ENCODE measurements at regions not wholly inside any gene's neighbourhood (a gene's known extent, or its start where the extent isn't known, plus 50 kb on each side); places are given as distances from the start of the nearest gene placed in this dataset.

DNA sequence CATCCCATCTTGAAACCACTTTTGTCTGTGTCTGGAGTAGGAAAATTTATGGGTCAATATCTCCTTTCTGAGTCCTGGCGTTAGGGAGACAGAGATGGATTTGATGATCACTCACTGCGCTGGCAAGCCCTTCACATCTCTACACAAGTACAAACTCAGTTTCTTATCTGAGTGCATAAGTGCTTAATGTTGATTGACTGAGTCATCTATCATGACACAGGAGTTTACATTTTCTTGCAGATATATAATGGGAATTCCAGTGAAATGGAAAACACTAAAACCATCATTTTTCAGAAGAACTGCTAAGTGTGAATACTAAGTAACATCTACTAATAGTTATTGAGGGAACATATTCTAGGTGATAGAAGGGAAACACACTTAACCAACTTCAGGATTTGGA is 763.9 kb upstream of the COBL start:
- no peaks in the 10 kb centered on the region for H3K9me3 ChIP-seq
- ChIA-PET POLR2A (no interaction called here), CTCF (no interaction called here)
- ATAC-seq (replicated peaks in 1 of 4): no peak
- Mint-ChIP-seq H3K27me3 (no peaks in the 10 kb centered on the region), H3K9me3 (peaks cover 16 to 26% (median 20%) of the 10 kb centered on the region in 3 donors), H3K4me3 (no peak overlapping the region), H3K36me3 (no peaks in the 10 kb centered on the region), H3K4me1 (no peaks in the 10 kb centered on the region), H3K27ac (no peak overlapping the region)
- no peak overlapping the region for H3K4me3 ChIP-seq (ENCODE audit: control insufficient read depth in 1 of 2, extremely low read depth in 1 of 2, low read length in 1 of 2)
- WGBS (ENCODE audit: insufficient coverage): no CpG with 5 or more reads among the region's 2 CpGs
- H3K27ac ChIP-seq (ENCODE audit: low read length): no peak overlapping the region
- no peaks in the 10 kb centered on the region for H3K4me1 ChIP-seq (ENCODE audit: control insufficient read depth in 1 of 2, extremely low read depth in 1 of 2, insufficient read depth in 2 of 2, low read length in 2 of 2)
- DNase-seq: no peak
- H3K27me3 ChIP-seq (replicated peaks in 1 of 2; ENCODE audit: control insufficient read depth in 2 of 2, extremely low read depth in 1 of 2, insufficient read depth in 2 of 2, low read length in 1 of 2): no peaks in the 10 kb centered on the region
- no peaks in the 10 kb centered on the region for H3K36me3 ChIP-seq (ENCODE audit: control insufficient read depth in 2 of 2, extremely low read depth in 1 of 2, insufficient read depth in 1 of 2, low read length in 1 of 2)

DNA sequence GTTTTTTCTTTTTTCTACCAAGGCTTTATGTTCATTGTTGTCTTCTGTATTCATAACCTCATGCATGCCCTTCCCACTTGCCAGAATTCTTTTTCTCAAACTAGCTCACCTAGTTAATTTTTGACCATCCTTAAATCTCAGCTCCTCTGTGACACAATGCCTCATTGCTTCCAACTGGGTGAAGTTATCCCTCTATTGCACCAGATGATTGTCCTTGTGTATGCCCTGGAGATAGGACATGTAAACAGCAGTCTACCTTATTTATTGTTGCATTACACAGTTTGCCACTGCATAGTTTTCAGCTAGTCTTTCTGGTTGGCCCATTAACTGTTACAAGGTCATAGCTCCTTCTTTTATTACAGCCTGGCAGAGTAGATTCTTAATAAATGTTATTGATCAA is 763.1 kb upstream of the COBL start:
- CTCF ChIA-PET: no interaction called here

DNA sequence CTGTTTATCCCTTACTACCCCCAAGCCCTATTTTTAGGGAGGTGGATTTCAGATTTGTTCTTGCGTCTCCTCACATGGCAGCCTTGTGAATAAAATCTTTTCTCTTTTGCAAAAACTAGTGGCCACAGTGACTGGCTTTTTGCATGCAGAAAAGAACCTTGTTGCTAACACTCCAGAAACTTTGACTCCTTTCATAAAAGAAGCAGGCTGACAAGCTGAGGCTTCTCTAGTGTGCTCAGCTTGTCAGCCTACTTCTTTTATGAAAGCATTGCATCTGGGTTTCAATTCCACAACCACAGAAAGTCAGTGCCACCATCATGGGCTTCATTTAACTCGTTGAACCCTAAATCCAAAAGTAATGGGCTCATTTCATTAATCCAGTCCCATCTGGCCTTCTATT is 761.0 kb upstream of the COBL start:
- Histone ChIP-seq H3K36me3 (ENCODE audit: control insufficient read depth in 2 of 2, extremely low read depth in 1 of 2, insufficient read depth in 1 of 2, low read length in 1 of 2) (no peaks in the 10 kb centered on the region), H3K4me3 (ENCODE audit: control insufficient read depth in 1 of 2, extremely low read depth in 1 of 2, low read length in 1 of 2) (no peak overlapping the region), H3K9me3 (no peaks in the 10 kb centered on the region), H3K4me1 (ENCODE audit: control insufficient read depth in 1 of 2, extremely low read depth in 1 of 2, insufficient read depth in 2 of 2, low read length in 2 of 2) (no peaks in the 10 kb centered on the region), H3K27me3 (replicated peaks in 1 of 2; ENCODE audit: control insufficient read depth in 2 of 2, extremely low read depth in 1 of 2, insufficient read depth in 2 of 2, low read length in 1 of 2) (no peaks in the 10 kb centered on the region), H3K27ac (ENCODE audit: low read length) (no peak overlapping the region)
- POLR2A ChIA-PET: no interaction called here
- H3K27me3 Mint-ChIP-seq: no peaks in the 10 kb centered on the region
- peaks cover 17 to 24% (median 23%) of the 10 kb centered on the region in 3 donors for H3K9me3 Mint-ChIP-seq
- DNase-seq: no peak
- CTCF ChIA-PET: no interaction called here
- ATAC-seq (replicated peaks in 1 of 4): no peak
- no peak overlapping the region for H3K27ac Mint-ChIP-seq
- H3K4me3 Mint-ChIP-seq: no peak overlapping the region
- no peaks in the 10 kb centered on the region for H3K36me3 Mint-ChIP-seq
- WGBS (ENCODE audit: insufficient coverage): 29% methylated on average over 1 of the region's 2 CpGs
- H3K4me1 Mint-ChIP-seq: no peaks in the 10 kb centered on the region

More for the DNA sequence above, 763.1 kb upstream of the COBL start:
- Mint-ChIP-seq H3K4me1 (no peaks in the 10 kb centered on the region), H3K36me3 (no peaks in the 10 kb centered on the region), H3K9me3 (peaks cover 16 to 21% (median 17%) of the 10 kb centered on the region in 3 donors), H3K27me3 (no peaks in the 10 kb centered on the region), H3K4me3 (no peak overlapping the region), H3K27ac (no peak overlapping the region)
- ATAC-seq (replicated peaks in 1 of 4): no peak
- Histone ChIP-seq H3K9me3 (no peaks in the 10 kb centered on the region), H3K4me3 (ENCODE audit: control insufficient read depth in 1 of 2, extremely low read depth in 1 of 2, low read length in 1 of 2) (no peak overlapping the region), H3K36me3 (ENCODE audit: control insufficient read depth in 2 of 2, extremely low read depth in 1 of 2, insufficient read depth in 1 of 2, low read length in 1 of 2) (no peaks in the 10 kb centered on the region), H3K27ac (ENCODE audit: low read length) (no peak overlapping the region), H3K27me3 (replicated peaks in 1 of 2; ENCODE audit: control insufficient read depth in 2 of 2, extremely low read depth in 1 of 2, insufficient read depth in 2 of 2, low read length in 1 of 2) (no peaks in the 10 kb centered on the region), H3K4me1 (ENCODE audit: control insufficient read depth in 1 of 2, extremely low read depth in 1 of 2, insufficient read depth in 2 of 2, low read length in 2 of 2) (no peaks in the 10 kb centered on the region)
- POLR2A ChIA-PET: no interaction called here
- DNase-seq: no peak

DNA sequence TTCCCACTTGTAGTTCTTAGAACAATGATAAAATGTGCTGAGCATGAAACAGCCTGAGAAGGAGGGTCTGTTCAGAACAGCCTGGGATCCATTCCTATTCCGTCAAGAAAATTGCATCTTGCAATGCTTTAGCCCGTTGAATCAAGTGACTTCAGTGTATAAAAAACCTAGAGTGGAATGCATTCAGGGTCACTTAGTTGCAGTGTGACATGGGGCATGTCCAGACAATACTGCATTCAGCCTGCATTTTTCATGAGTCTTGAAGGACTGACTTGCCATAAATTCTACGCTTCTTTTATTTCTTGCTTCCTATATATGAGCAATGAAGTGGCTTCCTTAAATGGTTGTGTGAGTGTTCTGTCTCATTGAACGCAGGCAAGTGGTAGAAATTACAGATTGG is 758.3 kb upstream of the COBL start:
- Mint-ChIP-seq H3K36me3 (no peaks in the 10 kb centered on the region), H3K27ac (no peak overlapping the region), H3K27me3 (no peaks in the 10 kb centered on the region), H3K4me3 (no peak overlapping the region), H3K4me1 (no peaks in the 10 kb centered on the region), H3K9me3 (peaks cover 14 to 27% (median 26%) of the 10 kb centered on the region in 3 donors)
- H3K9me3 ChIP-seq: no peaks in the 10 kb centered on the region
- no peaks in the 10 kb centered on the region for H3K4me1 ChIP-seq (ENCODE audit: control insufficient read depth in 1 of 2, extremely low read depth in 1 of 2, insufficient read depth in 2 of 2, low read length in 2 of 2)
- H3K27ac ChIP-seq (ENCODE audit: low read length): no peak overlapping the region
- ChIA-PET CTCF (no interaction called here), POLR2A (no interaction called here)
- H3K36me3 ChIP-seq (ENCODE audit: control insufficient read depth in 2 of 2, extremely low read depth in 1 of 2, insufficient read depth in 1 of 2, low read length in 1 of 2): no peaks in the 10 kb centered on the region
- H3K4me3 ChIP-seq (ENCODE audit: control insufficient read depth in 1 of 2, extremely low read depth in 1 of 2, low read length in 1 of 2): no peak overlapping the region
- ATAC-seq (replicated peaks in 1 of 4) (no peak), DNase-seq (no peak)
- WGBS (ENCODE audit: insufficient coverage): 57% methylated on average over 2 of the region's 4 CpGs
- no peaks in the 10 kb centered on the region for H3K27me3 ChIP-seq (replicated peaks in 1 of 2; ENCODE audit: control insufficient read depth in 2 of 2, extremely low read depth in 1 of 2, insufficient read depth in 2 of 2, low read length in 1 of 2)

DNA sequence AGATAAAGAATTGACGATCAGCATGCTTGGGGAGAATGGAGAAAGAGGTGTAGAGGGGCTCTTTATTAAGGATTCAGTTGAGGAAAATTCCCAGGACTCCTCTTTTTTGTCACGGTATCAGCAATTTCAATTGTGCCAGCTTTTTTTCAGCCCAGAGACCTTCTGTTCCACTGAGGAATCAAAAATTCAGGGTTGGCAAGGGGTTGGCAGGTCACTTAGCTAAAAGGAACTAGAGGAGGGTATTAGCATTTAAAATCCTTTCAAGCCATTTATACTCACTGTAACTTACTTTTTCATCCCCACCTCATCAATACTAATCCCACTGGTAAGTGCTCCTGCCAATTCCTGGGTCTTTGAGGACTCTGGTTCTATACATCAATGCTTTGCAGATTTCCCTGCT is 757.5 kb upstream of the COBL start:
- Mint-ChIP-seq H3K36me3 (no peaks in the 10 kb centered on the region), H3K27me3 (no peaks in the 10 kb centered on the region), H3K4me3 (no peak overlapping the region), H3K9me3 (peaks cover 11 to 20% (median 20%) of the 10 kb centered on the region in 3 donors), H3K27ac (no peak overlapping the region), H3K4me1 (no peaks in the 10 kb centered on the region)
- CTCF ChIA-PET: no interaction called here
- no peak overlapping the region for H3K27ac ChIP-seq (ENCODE audit: low read length)
- no peak overlapping the region for H3K4me3 ChIP-seq (ENCODE audit: control insufficient read depth in 1 of 2, extremely low read depth in 1 of 2, low read length in 1 of 2)
- no peak for ATAC-seq (replicated peaks in 1 of 4)
- H3K9me3 ChIP-seq: no peaks in the 10 kb centered on the region
- POLR2A ChIA-PET: no interaction called here
- DNase-seq: no peak
- H3K36me3 ChIP-seq (ENCODE audit: control insufficient read depth in 2 of 2, extremely low read depth in 1 of 2, insufficient read depth in 1 of 2, low read length in 1 of 2): no peaks in the 10 kb centered on the region
- H3K4me1 ChIP-seq (ENCODE audit: control insufficient read depth in 1 of 2, extremely low read depth in 1 of 2, insufficient read depth in 2 of 2, low read length in 2 of 2): no peaks in the 10 kb centered on the region
- H3K27me3 ChIP-seq (replicated peaks in 1 of 2; ENCODE audit: control insufficient read depth in 2 of 2, extremely low read depth in 1 of 2, insufficient read depth in 2 of 2, low read length in 1 of 2): no peaks in the 10 kb centered on the region
- 82% methylated on average over 2 of the region's 2 CpGs for WGBS (ENCODE audit: insufficient coverage)

DNA sequence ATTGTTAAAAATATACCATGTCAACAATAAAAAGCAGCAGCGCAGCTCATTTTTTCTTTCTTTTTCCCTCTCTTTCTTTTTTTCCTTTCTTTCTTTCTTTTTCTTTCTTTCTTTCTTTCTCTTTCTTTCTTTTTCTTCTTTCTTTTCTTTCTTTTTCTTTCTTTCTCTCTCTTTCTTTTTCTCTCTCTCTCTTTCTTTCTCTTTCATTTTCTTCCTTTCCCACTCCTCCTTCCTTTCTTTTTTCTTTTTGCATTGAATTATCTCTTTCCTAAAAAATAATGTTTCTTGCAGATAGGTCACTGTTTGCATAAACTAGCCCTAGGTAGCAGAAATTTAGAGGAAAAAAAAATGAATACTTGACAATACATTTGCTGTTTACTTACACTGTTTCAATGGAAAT is 755.1 kb upstream of the COBL start:
- ATAC-seq (replicated peaks in 1 of 4) (no peak), DNase-seq (no peak)
- Histone ChIP-seq H3K4me1 (ENCODE audit: control insufficient read depth in 1 of 2, extremely low read depth in 1 of 2, insufficient read depth in 2 of 2, low read length in 2 of 2) (no peaks in the 10 kb centered on the region), H3K9me3 (no peaks in the 10 kb centered on the region), H3K27ac (ENCODE audit: low read length) (no peak overlapping the region), H3K4me3 (ENCODE audit: control insufficient read depth in 1 of 2, extremely low read depth in 1 of 2, low read length in 1 of 2) (no peak overlapping the region), H3K27me3 (replicated peaks in 1 of 2; ENCODE audit: control insufficient read depth in 2 of 2, extremely low read depth in 1 of 2, insufficient read depth in 2 of 2, low read length in 1 of 2) (no peaks in the 10 kb centered on the region), H3K36me3 (ENCODE audit: control insufficient read depth in 2 of 2, extremely low read depth in 1 of 2, insufficient read depth in 1 of 2, low read length in 1 of 2) (no peaks in the 10 kb centered on the region)
- Mint-ChIP-seq H3K27me3 (no peaks in the 10 kb centered on the region), H3K36me3 (no peaks in the 10 kb centered on the region), H3K9me3 (peaks cover 15 to 29% (median 20%) of the 10 kb centered on the region in 3 donors), H3K27ac (no peak overlapping the region), H3K4me1 (no peaks in the 10 kb centered on the region), H3K4me3 (no peak overlapping the region)
- ChIA-PET CTCF (no interaction called here), POLR2A (no interaction called here)
- 0% methylated on average over 1 of the region's 1 CpG for WGBS (ENCODE audit: insufficient coverage)

DNA sequence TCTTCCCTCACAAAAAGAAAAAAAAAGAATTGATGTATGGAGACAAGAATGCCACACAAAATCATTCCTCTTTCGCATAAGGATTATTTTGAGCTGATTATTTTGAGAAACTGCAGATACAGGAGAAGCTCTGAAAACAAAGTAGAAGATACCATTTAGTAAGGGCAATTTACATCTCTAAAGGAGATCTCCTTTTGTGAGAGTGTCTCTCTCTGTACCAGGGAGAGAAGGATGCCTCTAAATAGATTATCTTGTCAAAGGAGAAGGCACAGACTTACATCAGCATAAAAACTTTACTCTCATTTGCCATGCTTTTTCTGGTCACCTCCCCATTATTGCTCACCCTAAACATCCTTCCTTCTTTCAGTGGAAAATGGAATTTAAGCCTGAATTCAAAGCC is 747.9 kb upstream of the COBL start:
- H3K27ac Mint-ChIP-seq: no peak overlapping the region
- H3K36me3 Mint-ChIP-seq: no peaks in the 10 kb centered on the region
- no peaks in the 10 kb centered on the region for H3K4me1 Mint-ChIP-seq
- no peaks in the 10 kb centered on the region for H3K27me3 ChIP-seq (replicated peaks in 1 of 2; ENCODE audit: control insufficient read depth in 2 of 2, extremely low read depth in 1 of 2, insufficient read depth in 2 of 2, low read length in 1 of 2)
- H3K4me1 ChIP-seq (ENCODE audit: control insufficient read depth in 1 of 2, extremely low read depth in 1 of 2, insufficient read depth in 2 of 2, low read length in 2 of 2): no peaks in the 10 kb centered on the region
- no peaks in the 10 kb centered on the region for H3K27me3 Mint-ChIP-seq
- ATAC-seq (replicated peaks in 1 of 4): no peak
- H3K4me3 ChIP-seq (ENCODE audit: control insufficient read depth in 1 of 2, extremely low read depth in 1 of 2, low read length in 1 of 2): no peak overlapping the region
- H3K27ac ChIP-seq (ENCODE audit: low read length): no peak overlapping the region
- WGBS (ENCODE audit: insufficient coverage): no CpG with 5 or more reads among the region's 1 CpG
- no peak overlapping the region for H3K4me3 Mint-ChIP-seq
- ChIA-PET CTCF (no interaction called here), POLR2A (no interaction called here)
- DNase-seq: no peak
- no peaks in the 10 kb centered on the region for H3K36me3 ChIP-seq (ENCODE audit: control insufficient read depth in 2 of 2, extremely low read depth in 1 of 2, insufficient read depth in 1 of 2, low read length in 1 of 2)
- H3K9me3 ChIP-seq: no peaks in the 10 kb centered on the region
- H3K9me3 Mint-ChIP-seq: peaks cover 15 to 20% (median 19%) of the 10 kb centered on the region in 3 donors
